Memory B cell (primary cell): ENCODE measurements at regions not wholly inside any gene's neighbourhood (a gene's known extent, or its start where the extent isn't known, plus 50 kb on each side); places are given as distances from the start of the nearest gene placed in this dataset.
"Not testable (repeated sequence)": the region's sequence is repeated elsewhere in the genome, so short reads cannot be mapped to it uniquely, and the experiment has no call there.

Source experiments
- ATAC-seq: fragments of 150-1000 bp; cut with Tn5 transposase; 2 replicates; pipeline ENCODE4 v1.10.0; 2021; ENCODE audit warnings: low read depth, mild to moderate bottlenecking, moderate library complexity
- DNase-seq, 2 donors: peaks; one replicate each; pipeline ENCODE4 v3.0.0; 2022; ENCODE audit warnings: low spot score in 2 of 2
- H3K27ac Mint-ChIP-seq: one replicate; pipeline ENCODE4 v1.8.0; 2022; ENCODE audit warnings: mild to moderate bottlenecking, moderate library complexity, mixed read lengths
- H3K27me3 Mint-ChIP-seq: one replicate; pipeline ENCODE4 v1.8.0; 2022; ENCODE audit warnings: mixed read lengths
- H3K36me3 Mint-ChIP-seq: one replicate; pipeline ENCODE4 v1.8.0; 2022; ENCODE audit warnings: mild to moderate bottlenecking, mixed read lengths
- H3K4me1 Mint-ChIP-seq: one replicate; pipeline ENCODE4 v1.8.0; 2022; ENCODE audit warnings: mixed read lengths
- H3K4me3 Mint-ChIP-seq: one replicate; pipeline ENCODE4 v1.8.0; 2022; ENCODE audit warnings: mild to moderate bottlenecking, moderate library complexity, mixed read lengths
- H3K9me3 Mint-ChIP-seq: one replicate; pipeline ENCODE4 v1.8.0; 2022; ENCODE audit warnings: mixed read lengths

DNA sequence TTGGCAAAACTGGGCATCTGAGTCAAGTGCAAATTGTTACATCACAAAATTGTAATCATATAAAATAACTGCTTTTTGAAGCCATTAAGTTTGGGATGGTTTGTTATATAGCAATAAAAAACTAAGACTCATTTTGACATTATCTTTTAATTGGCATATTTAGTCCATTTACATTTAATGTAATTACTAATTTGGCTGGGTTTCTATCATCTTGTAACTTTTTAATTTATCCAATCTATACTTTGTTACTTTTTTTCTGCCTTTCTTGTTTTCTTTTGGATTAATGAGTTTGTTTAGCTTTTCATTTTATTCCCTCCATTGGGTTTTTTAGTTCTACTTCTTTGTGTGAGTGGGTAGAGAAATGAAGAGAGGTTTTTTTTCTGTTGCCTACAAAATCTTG lies 76.3 kb downstream of the DRAM2 start:
- H3K36me3 Mint-ChIP-seq, result peaks cover 13% of the 10 kb centered on the region
- H3K4me1 Mint-ChIP-seq, result no peaks in the 10 kb centered on the region

DNA sequence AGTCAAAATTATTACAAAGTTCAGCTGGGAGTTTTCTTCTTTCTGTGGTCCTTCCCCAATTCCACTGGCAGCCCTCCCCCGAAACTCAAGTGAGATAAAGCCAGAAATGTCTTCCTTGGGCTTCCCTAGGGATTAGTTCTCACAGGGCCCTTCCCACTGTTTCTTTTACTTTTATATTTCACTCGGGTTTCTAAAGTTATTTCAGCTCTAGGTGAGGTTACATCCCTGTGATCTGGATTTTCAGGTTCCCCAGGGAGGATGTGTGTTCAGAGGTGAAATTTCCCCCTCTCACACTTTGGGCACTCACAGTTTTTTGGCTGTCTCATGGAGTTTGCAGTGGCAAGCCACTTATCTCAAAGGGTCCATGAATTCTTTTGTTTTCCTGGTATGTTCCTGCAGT lies 77.3 kb downstream of the DRAM2 start:
- no peak for DNase-seq

More for the DNA sequence above, 76.3 kb downstream of the DRAM2 start:
- ATAC-seq (no peak), DNase-seq (no peak)
- H3K9me3 Mint-ChIP-seq, result peaks cover 18% of the 10 kb centered on the region
- H3K27ac Mint-ChIP-seq, result no peak overlapping the region
- H3K4me3 Mint-ChIP-seq, result no peak overlapping the region
- no peaks in the 10 kb centered on the region for H3K27me3 Mint-ChIP-seq

DNA sequence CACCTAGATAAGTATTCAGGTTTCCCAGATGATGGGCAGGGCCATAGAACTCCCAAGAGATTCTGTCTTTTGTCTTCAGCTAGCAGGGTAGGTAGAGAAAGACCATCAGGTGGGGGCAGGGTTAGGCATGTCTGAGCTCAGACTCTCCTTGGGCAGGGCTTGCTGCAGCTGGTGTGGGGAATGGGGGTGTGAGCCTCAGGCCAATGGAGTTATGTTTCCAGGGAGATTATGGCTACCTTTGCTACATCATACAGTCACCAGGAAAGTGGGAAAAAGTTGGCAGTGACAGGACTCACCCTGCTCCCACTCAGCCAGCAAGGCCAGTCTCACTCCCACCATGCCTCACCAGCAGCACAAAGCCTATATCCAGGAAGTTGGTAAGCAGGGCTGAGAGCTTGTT lies 77.8 kb downstream of the DRAM2 start:
- H3K9me3 Mint-ChIP-seq, result peaks cover 15% of the 10 kb centered on the region

More for the DNA sequence above, 77.3 kb downstream of the DRAM2 start:
- Mint-ChIP-seq H3K27ac (no peak overlapping the region), H3K4me3 (no peak overlapping the region), H3K27me3 (no peaks in the 10 kb centered on the region), H3K36me3 (peaks cover 13% of the 10 kb centered on the region), H3K9me3 (peaks cover 18% of the 10 kb centered on the region), H3K4me1 (no peaks in the 10 kb centered on the region)
- no peak for ATAC-seq

DNA sequence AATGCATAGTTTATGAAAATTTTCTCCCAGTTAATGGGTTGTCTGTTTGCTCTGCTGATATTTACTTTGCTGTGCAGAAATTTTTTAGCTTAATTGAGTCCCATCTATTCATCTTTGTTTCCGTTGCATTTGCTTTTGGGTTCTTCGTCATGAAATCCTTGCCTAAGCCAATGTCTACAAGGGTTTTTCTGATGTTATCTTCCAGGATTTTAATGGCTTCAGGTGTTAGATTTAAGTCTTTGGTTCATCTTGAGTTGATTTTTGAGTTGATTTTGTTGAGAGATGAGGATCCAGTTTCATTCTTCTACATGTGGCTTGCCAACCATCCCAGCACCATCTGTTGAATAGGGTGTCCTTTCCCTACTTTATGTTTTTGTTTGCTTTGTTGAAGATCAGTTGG lies 85.2 kb downstream of the DRAM2 start:
- Mint-ChIP-seq H3K27me3 (no peaks in the 10 kb centered on the region), H3K9me3 (peaks cover 6% of the 10 kb centered on the region), H3K27ac (no peak overlapping the region), H3K36me3 (peaks cover 5% of the 10 kb centered on the region), H3K4me1 (no peaks in the 10 kb centered on the region), H3K4me3 (no peak overlapping the region)
- ATAC-seq (no peak), DNase-seq (no peak)

More for the DNA sequence above, 77.8 kb downstream of the DRAM2 start:
- no peak overlapping the region for H3K27ac Mint-ChIP-seq
- DNase-seq (no peak), ATAC-seq (no peak)
- H3K36me3 Mint-ChIP-seq, result peaks cover 13% of the 10 kb centered on the region
- no peak overlapping the region for H3K4me3 Mint-ChIP-seq
- no peaks in the 10 kb centered on the region for H3K27me3 Mint-ChIP-seq
- H3K4me1 Mint-ChIP-seq, result no peaks in the 10 kb centered on the region

DNA sequence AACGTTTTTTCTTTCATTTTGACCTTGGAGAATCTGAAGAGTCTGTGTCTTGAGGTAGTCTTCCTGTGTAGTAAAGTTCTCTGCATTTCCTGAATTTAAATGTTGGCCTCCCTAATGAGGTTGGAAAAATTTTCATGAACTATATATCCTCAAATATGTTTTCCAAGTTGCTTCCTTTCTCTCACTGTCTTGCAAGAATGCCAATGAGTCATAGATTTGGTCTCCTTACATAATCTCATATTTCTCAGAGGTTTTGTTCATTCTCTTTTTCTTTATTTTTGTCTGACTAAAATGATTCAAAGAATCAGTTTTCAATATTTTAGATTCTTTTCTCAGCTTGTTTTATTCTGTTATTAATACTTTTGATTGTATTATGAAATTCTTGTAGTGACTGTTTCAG lies 87.6 kb downstream of the DRAM2 start:
- ATAC-seq, result no peak
- Mint-ChIP-seq H3K27ac (no peak overlapping the region), H3K27me3 (no peaks in the 10 kb centered on the region), H3K36me3 (peaks cover 9% of the 10 kb centered on the region), H3K4me3 (no peak overlapping the region), H3K4me1 (no peaks in the 10 kb centered on the region), H3K9me3 (peaks cover 6% of the 10 kb centered on the region)
- DNase-seq, result no peak

DNA sequence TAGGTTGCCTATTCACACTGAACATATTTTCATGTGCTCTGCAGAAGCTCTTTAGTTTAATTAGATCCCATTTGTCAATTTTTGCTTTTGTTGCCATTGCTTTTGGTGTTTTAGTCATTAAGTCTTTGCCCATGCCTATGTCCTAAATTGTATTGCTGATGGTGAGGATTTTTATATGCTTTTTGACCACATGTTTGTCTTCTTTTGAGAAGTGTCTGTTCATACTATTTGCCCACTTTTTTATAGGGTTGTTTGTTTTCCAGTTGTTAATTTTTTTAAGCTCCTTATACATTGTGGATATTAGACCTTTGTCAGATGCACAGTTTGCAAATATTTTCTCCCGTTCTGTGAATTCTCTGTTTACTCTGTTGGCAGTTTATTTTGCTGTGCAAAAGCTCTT lies 84.5 kb upstream of the LRIF1 start:
- not testable (repeated sequence) for H3K27me3 Mint-ChIP-seq, H3K27ac Mint-ChIP-seq, DNase-seq, H3K4me3 Mint-ChIP-seq, H3K36me3 Mint-ChIP-seq, H3K4me1 Mint-ChIP-seq, ATAC-seq, H3K9me3 Mint-ChIP-seq

DNA sequence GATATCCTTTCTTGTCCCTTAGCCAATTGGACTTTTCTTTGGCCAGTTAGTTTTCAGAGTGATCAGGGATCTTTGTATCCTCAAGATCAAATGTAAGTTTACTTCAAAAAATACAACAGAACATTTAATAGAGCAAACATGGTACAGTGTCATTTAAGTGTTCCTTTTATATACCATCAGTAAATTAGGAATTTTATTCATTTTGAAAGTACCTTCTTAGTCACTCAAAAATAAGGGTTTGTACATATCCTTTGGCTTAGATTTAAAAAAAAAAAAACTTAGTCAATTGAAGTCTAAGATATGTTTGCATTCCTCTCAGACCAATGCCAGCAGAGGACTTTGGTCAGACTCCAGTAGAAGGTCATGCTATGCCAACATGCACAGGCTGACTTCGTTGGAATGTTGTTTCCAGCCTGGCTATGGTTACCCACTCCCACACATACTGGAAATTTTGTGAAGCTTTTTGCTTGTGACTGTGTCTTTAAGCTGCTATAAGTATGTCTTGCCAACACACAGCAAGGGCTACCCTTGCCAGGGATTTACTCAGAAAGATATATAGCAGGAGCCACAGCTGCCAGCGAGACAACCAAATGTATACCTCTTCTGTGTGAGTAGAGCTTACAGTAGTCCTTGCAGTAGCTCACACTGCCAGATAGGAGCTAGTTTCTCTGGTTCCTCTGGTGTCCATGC lies 81.5 kb upstream of the LRIF1 start:
- Mint-ChIP-seq H3K36me3 (peaks cover 4% of the 10 kb centered on the region), H3K9me3 (no peaks in the 10 kb centered on the region), H3K4me3 (no peak overlapping the region), H3K27ac (no peak overlapping the region), H3K4me1 (peaks cover 3% of the 10 kb centered on the region), H3K27me3 (no peaks in the 10 kb centered on the region)
- no peak for DNase-seq
- ATAC-seq, result no peak

DNA sequence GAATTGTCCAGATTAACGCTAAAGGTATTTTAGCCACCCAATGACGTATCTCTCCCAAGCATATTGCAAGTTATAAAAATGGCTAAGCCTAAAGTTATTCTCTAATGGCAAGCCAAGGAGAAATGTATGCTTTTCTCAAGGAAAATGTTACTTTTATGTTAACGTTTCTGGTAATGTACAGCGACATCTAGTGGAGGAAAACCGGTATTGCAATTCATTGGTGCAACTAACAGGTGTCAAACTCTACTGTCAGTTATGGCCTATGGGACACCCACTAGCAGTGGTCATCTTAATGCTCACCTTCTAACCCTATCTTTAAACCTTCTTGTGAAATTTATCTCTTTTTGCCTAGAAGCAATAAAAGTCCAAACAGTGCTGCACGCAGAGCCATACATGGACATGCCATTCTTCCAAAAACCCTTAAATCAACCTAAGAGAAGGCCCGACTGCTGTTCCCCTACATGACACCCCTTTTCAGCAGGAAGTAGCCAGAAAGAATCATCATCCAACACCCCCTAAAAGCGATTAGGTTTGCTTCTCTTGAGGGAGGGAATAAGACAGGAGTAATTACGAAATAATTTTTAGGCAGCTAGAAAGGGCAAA lies 68.7 kb upstream of the LRIF1 start:
- DNase-seq, result peak; percentile 41 to 52

DNA sequence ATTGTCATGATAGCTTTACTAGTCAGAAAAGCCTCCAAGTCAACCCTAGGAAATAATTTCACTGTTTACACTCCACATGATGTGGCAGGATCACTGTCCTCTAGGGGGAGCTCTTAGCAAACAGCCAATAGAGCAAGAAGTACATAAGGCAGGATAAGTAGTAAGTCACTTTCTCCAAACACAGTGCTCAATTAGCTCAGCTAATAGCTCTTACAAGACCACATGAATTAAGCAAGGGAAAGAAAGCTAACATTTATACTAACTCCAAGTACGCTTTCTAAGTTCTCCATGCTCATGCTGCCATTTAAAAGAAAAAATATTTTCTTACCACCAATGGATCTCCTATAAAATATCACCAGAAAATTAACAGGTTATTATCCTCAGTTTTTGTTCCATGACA lies 66.9 kb upstream of the LRIF1 start:
- Mint-ChIP-seq H3K9me3 (no peaks in the 10 kb centered on the region), H3K4me3 (no peak overlapping the region), H3K36me3 (no peaks in the 10 kb centered on the region), H3K27ac (no peak overlapping the region), H3K27me3 (no peaks in the 10 kb centered on the region), H3K4me1 (peaks cover 16% of the 10 kb centered on the region)
- ATAC-seq, result peak; percentile 78
- DNase-seq, result peak; percentile 46 to 63

More for the DNA sequence above, 68.7 kb upstream of the LRIF1 start:
- ATAC-seq, result peak; percentile 35
- Mint-ChIP-seq H3K4me1 (peaks cover 16% of the 10 kb centered on the region), H3K27me3 (no peaks in the 10 kb centered on the region), H3K9me3 (peaks cover 5% of the 10 kb centered on the region), H3K36me3 (peaks cover 6% of the 10 kb centered on the region), H3K4me3 (no peak overlapping the region), H3K27ac (no peak overlapping the region)

DNA sequence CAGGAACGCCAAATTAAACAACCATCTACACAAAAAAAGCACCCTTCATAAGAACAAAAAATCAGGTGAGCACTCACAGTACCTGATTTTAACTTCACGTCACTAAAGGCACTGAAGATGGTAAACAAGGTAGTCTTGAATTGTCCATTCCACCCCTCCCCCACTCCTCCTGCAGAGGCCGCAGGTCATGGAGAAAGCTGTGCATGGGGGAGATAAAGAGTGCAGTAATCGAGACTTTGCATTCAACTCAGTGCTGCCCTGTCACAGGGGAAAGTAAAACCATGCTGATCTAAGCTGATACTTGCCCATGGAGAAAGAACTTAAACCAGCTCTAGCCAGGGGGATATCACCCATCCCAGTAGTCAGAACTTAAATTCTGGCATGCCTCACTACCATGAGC lies 61.4 kb upstream of the LRIF1 start:
- Mint-ChIP-seq H3K27me3 (peaks cover 1% of the 10 kb centered on the region), H3K27ac (no peak overlapping the region), H3K36me3 (peaks cover 2% of the 10 kb centered on the region), H3K9me3 (peaks cover 2% of the 10 kb centered on the region), H3K4me3 (no peak overlapping the region), H3K4me1 (peaks cover 10% of the 10 kb centered on the region)
- DNase-seq (no peak), ATAC-seq (no peak)

DNA sequence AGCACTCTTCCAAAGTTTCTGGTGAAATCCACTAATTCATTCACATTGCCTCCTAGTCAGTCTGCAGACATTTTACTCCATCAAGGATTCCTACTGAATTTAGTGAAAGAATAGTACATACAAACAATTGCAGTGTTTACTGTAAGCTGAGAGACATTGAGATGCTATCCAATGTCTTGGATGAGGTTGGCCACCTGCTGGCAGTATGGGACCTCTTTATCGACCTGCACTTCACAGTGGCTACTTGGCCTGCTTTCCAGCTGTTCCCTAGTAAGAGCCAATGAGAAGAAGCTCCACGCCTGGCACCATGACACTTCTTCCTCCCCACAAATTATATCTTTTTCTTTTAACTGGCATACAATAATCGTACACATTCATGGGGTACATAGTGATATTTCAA lies 51.5 kb upstream of the LRIF1 start:
- H3K27ac Mint-ChIP-seq, result no peak overlapping the region
- peaks cover 2% of the 10 kb centered on the region for H3K36me3 Mint-ChIP-seq
- H3K27me3 Mint-ChIP-seq, result peaks cover 9% of the 10 kb centered on the region
- H3K4me3 Mint-ChIP-seq, result no peak overlapping the region
- H3K4me1 Mint-ChIP-seq, result no peaks in the 10 kb centered on the region
- H3K9me3 Mint-ChIP-seq, result peaks cover 6% of the 10 kb centered on the region
- DNase-seq, result no peak
- ATAC-seq, result no peak
